NCI-H526 (cell line): ENCODE measurements at regions not wholly inside any gene's neighbourhood (a gene's known extent, or its start where the extent isn't known, plus 50 kb on each side); places are given as distances from the start of the nearest gene placed in this dataset.
"Not testable (repeated sequence)": the region's sequence is repeated elsewhere in the genome, so short reads cannot be mapped to it uniquely, and the experiment has no call there.

Experiments
- DNase-seq, 2 experiments: peaks; one replicate each; lab custom pipeline; 2025; lab: John Stamatoyannopoulos, UW

DNA sequence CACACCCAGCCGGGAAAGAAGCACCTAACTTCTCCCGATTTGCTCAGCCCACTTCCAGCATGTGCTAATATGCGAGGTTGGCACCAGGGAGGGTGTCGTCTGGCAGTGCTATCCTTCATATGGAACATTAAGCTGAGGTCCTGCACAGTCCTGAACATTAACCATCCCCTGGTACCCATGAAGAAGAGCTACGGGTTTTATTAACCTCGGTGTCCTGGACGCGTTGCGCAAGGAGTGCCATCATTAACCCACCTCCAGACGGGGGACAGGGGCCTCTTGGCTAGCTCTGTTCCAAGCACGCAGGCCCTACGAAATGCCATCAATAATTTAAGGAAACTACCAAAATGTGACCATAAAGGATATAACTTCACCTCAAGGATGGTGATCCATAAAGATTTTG lies 193.5 kb downstream of the MAF start:
- DNase-seq, result no peak

DNA sequence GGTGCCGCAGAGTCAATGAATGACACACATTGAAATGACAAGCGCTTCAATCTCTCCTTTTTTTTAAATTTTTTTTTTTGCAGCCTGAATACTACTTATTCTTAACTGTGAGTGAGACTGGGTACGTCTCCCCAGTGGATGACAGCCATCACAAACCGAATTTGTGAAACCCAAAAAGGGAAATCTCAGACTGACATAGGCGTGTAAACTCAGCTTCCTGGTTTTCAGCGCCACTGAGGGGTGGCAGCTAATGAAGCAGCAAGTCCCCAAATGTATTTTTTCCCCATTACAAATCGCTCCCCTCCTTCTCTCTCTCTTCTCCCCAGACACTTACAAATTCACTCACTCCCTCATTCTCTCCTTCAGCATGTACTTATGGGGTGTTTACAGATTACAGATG lies 196.0 kb downstream of the MAF start:
- DNase-seq, result no peak

DNA sequence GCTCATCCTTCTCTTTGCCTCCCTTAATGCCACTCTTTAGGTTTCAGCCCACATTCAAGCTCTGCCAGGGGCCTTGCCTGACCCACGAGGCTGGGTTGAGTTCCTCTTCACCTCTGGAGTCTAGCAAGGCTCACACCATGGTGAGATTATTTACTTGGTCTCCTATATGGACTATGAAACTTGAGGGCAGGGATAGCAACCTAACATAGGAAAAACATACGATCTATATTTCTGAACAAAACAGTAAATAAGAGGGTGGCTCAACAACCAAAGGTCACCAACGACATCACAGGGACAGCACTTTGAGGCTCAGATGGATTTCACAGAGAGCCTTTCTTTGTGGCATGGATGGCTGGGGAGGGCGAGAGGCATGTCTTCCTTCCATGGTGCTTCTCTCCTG lies 197.0 kb downstream of the MAF start:
- DNase-seq, result no peak

- DNase-seq, result no peak
Observed at GRCh38 chr16:79402920-79403319, 197.6 kb downstream of the MAF start.

DNA sequence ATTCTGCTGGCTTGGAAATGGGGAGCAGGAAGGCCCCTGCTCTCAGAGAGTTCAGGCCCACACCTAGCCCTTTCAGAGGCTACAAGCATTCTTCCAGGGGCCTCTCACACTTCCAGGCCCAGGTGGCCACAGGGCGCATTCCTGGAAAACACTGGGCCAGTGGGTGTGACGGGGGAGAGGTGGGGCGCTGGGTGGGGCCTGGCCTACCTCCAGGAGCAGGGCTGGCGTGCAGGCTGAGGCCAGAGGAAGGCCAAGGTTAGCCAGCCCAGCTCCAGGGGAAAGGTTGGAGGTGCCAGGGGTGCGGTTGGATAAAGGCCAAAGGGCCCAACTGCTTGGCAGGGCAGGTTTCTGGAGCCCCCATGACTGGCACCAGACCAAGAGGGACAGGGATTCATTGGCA lies 198.2 kb downstream of the MAF start:
- DNase-seq, result no peak

- DNase-seq, result no peak
Observed at GRCh38 chr16:79401782-79402181, 198.8 kb downstream of the MAF start.

GRCh38 chr16:79401157-79401556 lies 199.4 kb downstream of the MAF start:
- DNase-seq, result no peak

DNA sequence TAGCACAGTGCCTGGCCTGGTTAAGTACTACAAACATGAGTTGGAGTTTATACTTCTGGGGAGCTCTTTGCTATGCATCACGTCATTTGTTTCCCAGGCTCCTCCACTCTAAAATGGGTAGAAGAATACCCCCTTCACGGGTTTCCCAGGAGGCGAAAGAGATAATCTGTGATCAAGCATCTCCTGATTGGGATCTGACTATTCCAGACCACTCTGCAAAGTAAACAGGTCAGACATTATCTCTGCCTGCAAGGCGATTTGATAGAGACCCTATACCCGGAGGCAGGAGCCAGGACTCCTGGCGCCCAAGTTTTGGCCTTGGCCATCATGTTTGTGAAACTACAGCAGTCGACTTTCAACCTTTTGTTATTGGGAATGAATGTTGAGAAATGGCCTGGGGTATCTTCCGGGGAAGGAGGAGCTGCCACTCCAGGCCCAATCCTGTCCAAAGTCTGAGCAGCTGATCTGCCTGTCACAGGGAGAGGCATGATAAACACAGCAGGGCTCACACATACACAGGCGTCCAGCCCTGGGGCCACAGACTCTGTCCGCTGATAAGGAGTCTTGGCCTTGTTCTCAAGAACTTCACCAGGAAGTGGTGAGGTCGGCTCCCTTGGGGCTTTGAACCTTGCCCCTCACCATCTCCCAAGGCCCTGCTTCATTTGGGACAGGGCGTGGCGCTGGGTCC lies 199.9 kb downstream of the MAF start:
- no peak for DNase-seq

DNA sequence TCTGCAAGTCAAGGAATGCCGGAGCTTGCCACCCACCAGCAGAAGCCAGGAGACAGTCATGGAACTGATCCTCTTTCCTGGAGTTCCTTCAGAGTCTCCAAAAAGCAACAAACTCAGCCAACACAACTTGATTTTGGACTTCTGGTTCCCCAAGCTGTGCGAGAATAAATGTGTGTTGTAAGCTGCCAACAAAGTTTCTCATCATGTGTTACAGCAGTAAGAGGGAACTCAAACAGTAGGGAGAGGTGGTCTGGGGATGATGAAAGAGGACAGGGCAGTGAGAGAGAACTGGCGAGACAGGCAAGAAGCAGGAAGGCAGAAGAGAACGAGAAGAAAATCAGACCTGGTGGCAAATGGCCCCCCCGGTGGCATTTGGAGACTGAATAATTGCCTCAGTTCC lies 204.9 kb downstream of the MAF start:
- no peak for DNase-seq

GRCh38 chr16:79394206-79394605 lies 206.3 kb downstream of the MAF start:
- no peak for DNase-seq

- DNase-seq, result no peak
Observed at GRCh38 chr16:79393564-79393963, 207.0 kb downstream of the MAF start.

GRCh38 chr16:79393127-79393526 lies 207.4 kb downstream of the MAF start:
- no peak for DNase-seq

DNA sequence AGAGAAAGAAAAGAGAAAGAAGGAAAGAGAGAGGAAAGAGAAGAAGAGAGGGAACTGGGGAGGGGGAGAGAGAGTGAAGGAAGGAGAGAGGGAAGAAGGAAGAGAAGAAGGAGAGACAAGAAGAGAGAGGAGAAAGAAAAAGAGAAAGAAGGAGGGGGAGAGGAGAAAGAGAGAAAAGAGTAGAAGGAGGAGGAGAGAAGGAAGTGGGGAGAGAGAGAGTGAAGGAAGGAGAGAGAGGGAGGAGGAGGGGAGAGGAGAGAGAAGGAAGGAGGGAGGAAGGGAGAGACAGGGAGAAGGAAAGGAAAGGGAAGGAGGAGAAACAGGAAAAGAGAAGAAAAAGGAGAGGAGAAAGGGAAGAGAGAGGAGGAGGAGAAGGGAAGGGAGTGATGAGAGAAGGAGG lies 208.5 kb downstream of the MAF start:
- DNase-seq, result no peak

GRCh38 chr16:79391395-79391794 lies 209.1 kb downstream of the MAF start:
- DNase-seq, result no peak

- no peak for DNase-seq
Observed at GRCh38 chr16:79390481-79391051, 210.0 kb downstream of the MAF start.

GRCh38 chr16:79388396-79388795 lies 212.1 kb downstream of the MAF start:
- DNase-seq, result no peak

DNA sequence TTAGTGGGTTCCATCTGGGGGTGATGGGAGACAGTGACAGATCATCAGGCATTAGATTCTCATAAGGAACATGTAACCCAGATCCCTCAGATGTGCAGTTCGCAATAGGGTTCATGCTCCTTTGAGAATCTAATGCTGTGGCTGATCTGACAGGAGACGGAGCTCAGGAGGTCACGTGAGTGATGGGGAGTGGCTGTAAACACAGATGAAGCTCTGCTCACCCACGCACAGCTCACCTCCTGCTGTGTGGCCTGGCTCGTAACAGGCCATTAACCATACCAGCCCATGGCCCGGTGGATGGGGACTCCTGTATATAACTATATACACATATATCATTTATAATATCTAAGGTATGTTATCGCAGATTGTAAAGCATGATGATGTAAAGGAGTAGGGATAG lies 214.2 kb downstream of the MAF start:
- DNase-seq, result no peak

DNA sequence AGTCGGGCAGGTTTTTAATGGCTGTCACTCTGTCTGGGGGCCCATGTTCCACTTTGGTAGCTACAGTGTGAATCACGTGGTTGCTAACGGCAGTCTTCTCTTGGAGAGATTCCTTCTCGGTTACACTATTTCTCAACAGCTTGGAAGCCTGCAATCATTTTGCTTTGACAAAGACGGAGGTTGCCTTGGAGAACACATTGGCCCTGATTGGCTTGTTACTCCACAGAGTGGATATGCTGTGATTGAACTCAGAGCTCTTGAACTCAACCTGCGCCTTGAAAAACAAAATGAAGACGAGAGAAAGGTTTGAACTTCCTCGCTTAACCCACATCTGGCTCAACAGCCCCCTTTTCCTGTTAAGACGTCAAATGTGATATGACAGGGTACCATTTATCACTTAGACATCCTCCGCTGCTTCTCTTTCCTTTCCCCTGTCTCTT lies 218.9 kb downstream of the MAF start:
- DNase-seq, result no peak

GRCh38 chr16:79380995-79381602 lies 219.4 kb downstream of the MAF start:
- DNase-seq, result peak; percentile 21 to 33

DNA sequence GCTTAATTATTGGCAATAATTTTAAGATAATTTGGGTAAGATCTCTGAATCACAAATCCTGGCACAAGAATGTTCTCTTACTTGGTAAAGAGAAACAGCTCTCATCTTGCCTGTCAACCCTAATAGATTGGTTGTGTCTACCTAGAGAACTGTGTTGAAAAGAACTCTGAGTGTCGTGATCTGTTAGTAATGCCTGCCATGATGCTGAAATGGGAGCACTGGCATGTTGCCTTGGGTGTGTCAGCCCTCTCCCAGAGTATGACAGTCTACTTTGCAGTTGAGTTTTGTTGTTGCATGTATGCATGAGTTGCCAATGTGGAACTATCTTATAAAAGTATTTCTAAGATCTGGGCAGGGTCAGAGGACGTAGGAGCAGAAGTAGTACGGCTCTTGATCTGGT lies 221.4 kb downstream of the MAF start:
- no peak for DNase-seq

DNA sequence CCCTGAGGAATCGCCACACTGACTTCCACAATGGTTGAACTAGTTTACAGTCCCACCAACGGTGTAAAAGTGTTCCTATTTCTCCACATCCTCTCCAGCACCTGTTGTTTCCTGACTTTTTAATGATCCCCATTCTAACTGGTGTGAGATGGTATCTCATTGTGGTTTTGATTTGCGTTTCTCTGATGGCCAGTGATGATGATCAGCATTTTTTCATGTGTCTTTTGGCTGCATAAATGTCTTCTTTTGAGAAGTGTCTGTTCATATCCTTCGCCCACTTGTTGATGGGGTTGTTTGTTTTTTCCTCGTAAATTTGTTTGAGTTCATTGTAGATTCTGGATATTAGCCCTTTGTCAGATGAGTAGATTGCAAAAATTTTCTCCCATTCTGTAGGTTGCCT lies 223.5 kb downstream of the MAF start:
- DNase-seq, result not testable (repeated sequence)

GRCh38 chr16:79375351-79375750 lies 225.2 kb downstream of the MAF start:
- DNase-seq, result no peak

DNA sequence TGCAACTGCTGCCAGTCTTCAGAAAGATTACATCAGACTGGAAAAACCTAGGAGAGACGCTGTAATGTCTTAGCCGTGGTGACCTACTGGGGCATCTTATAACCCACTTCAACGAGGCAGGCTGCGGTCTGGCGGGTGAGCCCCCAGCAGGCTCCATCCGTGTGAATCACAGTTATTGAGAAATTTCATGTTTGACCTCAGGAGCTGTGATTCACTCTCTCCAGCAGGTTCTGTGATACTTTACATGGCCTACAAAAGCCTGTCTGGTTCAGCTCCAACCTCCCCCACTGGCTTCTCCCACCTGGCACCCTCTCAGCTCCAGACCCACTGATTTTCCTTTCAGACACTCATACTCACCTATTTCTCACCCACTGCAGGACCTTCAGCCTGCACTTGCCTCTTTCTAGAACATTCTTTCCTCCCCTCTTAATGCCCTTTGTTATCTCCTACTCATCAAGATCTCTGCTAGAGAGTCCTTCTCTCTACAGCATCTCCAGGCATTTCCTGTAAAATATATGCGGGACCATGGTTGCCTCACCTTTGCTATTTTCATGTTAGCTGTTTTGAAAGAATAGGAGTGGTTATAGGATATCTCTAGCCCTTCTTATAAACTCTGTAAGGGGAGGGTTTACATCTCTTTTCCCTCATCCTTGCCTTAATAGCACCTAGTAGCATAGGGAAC lies 227.9 kb downstream of the MAF start:
- no peak for DNase-seq
